Endothelial cell of umbilical vein (primary cell): ENCODE measurements at regions not wholly inside any gene's neighbourhood (a gene's known extent, or its start where the extent isn't known, plus 50 kb on each side); places are given as distances from the start of the nearest gene placed in this dataset.
A peak's percentile ranks its signal among the peaks of the same experiment; 100 is the strongest.

Experiments
- BruUV-seq: library from RNA; stranded (reverse); fragments of 400-500 nt; replicated peaks from 2 replicates; lab custom pipeline; 2021; lab: Mats Ljungman, UMichigan
- CTCF ChIA-PET: fragments of 300-600, 350-600 bp; sonication (Branson Sonifier 250); formaldehyde crosslinking; loops from one replicate; lab custom pipeline; 2021; ENCODE audit warnings: antibody characterized with exemption, inconsistent platforms; lab: Charles Lee
- POLR2A ChIA-PET: fragments of 300-600, 350-600 bp; sonication (Branson Sonifier 250); formaldehyde crosslinking; loops from one replicate; lab custom pipeline; 2021; ENCODE audit warnings: antibody characterized with exemption, inconsistent platforms; lab: Charles Lee
- DNase-seq: peaks from one replicate; pipeline ENCODE4 v3.0.0-alpha.2; 2011; ENCODE audit warnings: low read depth, low spot score
- FAIRE-seq: peaks from 2 replicates; lab custom pipeline; 2011; peaks lifted over from hg19 to GRCh38; lab: Jason Lieb, UNC
- H2AFZ ChIP-seq: 2 replicates; pipeline ENCODE4 v1.6.0; 2012; ENCODE audit warnings: low read depth, low read length, control low read depth, inconsistent platforms
- H3K27ac ChIP-seq: 2 replicates; pipeline ENCODE4 v1.5.1; 2011; ENCODE audit warnings: low read depth, mild to moderate bottlenecking, control low read depth, low read length, moderate library complexity; ENCODE audit not compliant: insufficient read depth
- H3K27me3 ChIP-seq, 2 experiments: 2 replicates each; pipeline versions ENCODE4 v1.6.0 to v1.6.1; 2011; ENCODE audit warnings: low read length in 2 of 2, mixed read lengths in 1 of 2; ENCODE audit not compliant: control insufficient read depth in 2 of 2, insufficient read depth in 2 of 2
- H3K36me3 ChIP-seq, 2 experiments: 2 replicates in 1 of 2; 3 replicates in 1 of 2; pipeline ENCODE4 v1.5.1; 2011; ENCODE audit warnings: low read length in 2 of 2, mild to moderate bottlenecking in 1 of 2, moderate library complexity in 1 of 2; ENCODE audit not compliant: control insufficient read depth in 2 of 2, insufficient read depth in 2 of 2; ENCODE audit errors: extremely low read depth in 1 of 2
- H3K4me1 ChIP-seq: 3 replicates; pipeline ENCODE4 v1.5.1; 2011; ENCODE audit warnings: mild to moderate bottlenecking, low read length; ENCODE audit not compliant: control insufficient read depth, insufficient read depth; ENCODE audit errors: extremely low read depth
- H3K4me2 ChIP-seq: 2 replicates; pipeline ENCODE4 v1.6.1; 2011; ENCODE audit warnings: low read length, control low read depth, mixed read lengths; ENCODE audit not compliant: insufficient read depth
- H3K4me3 ChIP-seq, 3 experiments: fragments of 200-600 bp in 1 of 3; sonication (generic), shearing (Covaris generic) in 1 of 3; replicated peaks in 1 of 3; 2 replicates each; pipeline ENCODE4 v1.5.1; 2011 to 2016; ENCODE audit warnings: control low read depth in 3 of 3, low read length in 3 of 3, mild to moderate bottlenecking in 2 of 3, inconsistent platforms in 1 of 3, low read depth in 1 of 3, moderate library complexity in 1 of 3; ENCODE audit not compliant: insufficient read depth in 1 of 3
- H3K79me2 ChIP-seq: 2 replicates; pipeline ENCODE4 v1.6.0; 2012; ENCODE audit warnings: low read length, inconsistent platforms; ENCODE audit not compliant: control insufficient read depth, insufficient read depth
- H3K9ac ChIP-seq: replicated peaks from 2 replicates; pipeline ENCODE3; 2011; ENCODE audit warnings: low read length, control low read depth; ENCODE audit not compliant: insufficient read depth; ENCODE audit errors: extremely low read depth
- H3K9me1 ChIP-seq: replicated peaks from 3 replicates; pipeline ENCODE4 v1.6.0; 2011; ENCODE audit warnings: mild to moderate bottlenecking, low read length; ENCODE audit not compliant: control insufficient read depth, insufficient read depth; ENCODE audit errors: extremely low read depth
- H3K9me3 ChIP-seq: replicated peaks from 2 replicates; pipeline ENCODE4 v1.5.1; 2012; ENCODE audit warnings: low read length, inconsistent platforms; ENCODE audit not compliant: control insufficient read depth, insufficient read depth
- H4K20me1 ChIP-seq: replicated peaks from 2 replicates; pipeline ENCODE3; 2011; ENCODE audit warnings: mild to moderate bottlenecking, low read length; ENCODE audit not compliant: control insufficient read depth, insufficient read depth; ENCODE audit errors: extremely low read depth
- CTCF ChIP-seq, 2 donors: IDR thresholded peaks; 1 replicate in 1 of 2; 2 replicates in 1 of 2; pipeline ENCODE4 v1.5.1; 2011; ENCODE audit warnings: low read length in 2 of 2, mild to moderate bottlenecking in 2 of 2, moderate library complexity in 2 of 2, control low read depth in 1 of 2, inconsistent platforms in 1 of 2, low read depth in 1 of 2; ENCODE audit not compliant: insufficient read depth in 1 of 2; ENCODE audit errors: extremely low read depth in 1 of 2
- EZH2 ChIP-seq: IDR thresholded peaks from 2 replicates; pipeline ENCODE4 v1.6.1; 2012; ENCODE audit warnings: borderline replicate concordance, low read depth, mild to moderate bottlenecking, moderate library complexity, low read length, inconsistent platforms; ENCODE audit not compliant: severe bottlenecking
- FOS ChIP-seq: IDR thresholded peaks from 2 replicates; pipeline ENCODE4 v1.6.1; 2011; ENCODE audit warnings: mild to moderate bottlenecking, low read length, moderate library complexity, borderline replicate concordance; ENCODE audit not compliant: insufficient read depth
- GATA2 ChIP-seq: IDR thresholded peaks from 2 replicates; pipeline ENCODE4 v1.7.0; 2011; ENCODE audit warnings: low read depth, mild to moderate bottlenecking, moderate library complexity, mixed read lengths, low read length; ENCODE audit not compliant: insufficient read length, insufficient read depth
- JUN ChIP-seq: IDR thresholded peaks from 2 replicates; pipeline ENCODE4 v1.6.1; 2011; ENCODE audit warnings: borderline replicate concordance, low read depth; ENCODE audit not compliant: insufficient read length, insufficient read depth
- MAX ChIP-seq: IDR thresholded peaks from 2 replicates; pipeline ENCODE4 v1.6.1; 2011; ENCODE audit not compliant: insufficient read depth, insufficient read length
- MYC ChIP-seq: IDR thresholded peaks from one replicate; pipeline ENCODE4 v1.6.1; 2011; ENCODE audit warnings: mild to moderate bottlenecking, low read depth, low read length
- POLR2A ChIP-seq: IDR thresholded peaks from 2 replicates; pipeline ENCODE4 v1.6.1; 2012; ENCODE audit warnings: low read depth, mild to moderate bottlenecking, control low read depth, low read length
- POLR2AphosphoS5 ChIP-seq: IDR thresholded peaks from 2 replicates; pipeline ENCODE4 v1.6.1; 2012; ENCODE audit warnings: low read depth, mild to moderate bottlenecking, control low read depth, low read length, moderate library complexity; ENCODE audit not compliant: insufficient read depth
- dilution Hi-C: fragments of 300-500 bp; cut with MboI; formaldehyde crosslinking; loops from one replicate; pipeline ENCODE4 v1.15.0; 2019; ENCODE audit warnings: low sequenced_read_pairs; ENCODE audit not compliant: extremely low pct_ligation_motif_present
- intact Hi-C: fragments of 100-400 bp; cut with micrococcal nuclease; formaldehyde crosslinking; loops from one replicate; pipeline ENCODE4 v1.10.0; 2022

- Histone ChIP-seq H3K9ac (no peak overlapping the region), H3K36me3 (no peaks in the 10 kb centered on the region), H3K4me3 (no peak overlapping the region), H4K20me1 (no peaks in the 10 kb centered on the region), H3K4me2 (peak overlapping the region; percentile 47), H3K79me2 (no peaks in the 10 kb centered on the region), H3K4me1 (peaks cover 24% of the 10 kb centered on the region), H3K27ac (peak overlapping the region; percentile 42), H3K9me3 (no peaks in the 10 kb centered on the region), H3K27me3 (no peaks in the 10 kb centered on the region), H2AFZ (peak overlapping the region; percentile 45), H3K9me1 (no peaks in the 10 kb centered on the region)
- ChIA-PET POLR2A (interaction anchor here (0.6 kb wide), 1 partner anchor 14 kb away, joined by 3 read pairs; no protein-coding TSS in a partner anchor), CTCF (interaction anchor here (1.5 kb wide), 1 partner anchor 9 kb away, joined by 3 read pairs; no protein-coding TSS in a partner anchor)
- DNase-seq (peak; percentile 29), FAIRE-seq (peak; percentile 89)
- BruUV-seq = no TSS peak
- dilution Hi-C loops = no loop called here
- intact Hi-C loops = loop anchor here (1.0 kb wide), 1 partner anchor 320 kb away; no protein-coding TSS in a partner anchor
- TF ChIP-seq EZH2 (no peak), FOS (peak; percentile 65), JUN (peak; percentile 39), POLR2AphosphoS5 (peak; percentile 64)
Observed at GRCh38 chr5:62942384-62942783, 363.8 kb downstream of the LRRC70 start.

- H3K4me2 ChIP-seq = no peak overlapping the region
- no TSS peak for BruUV-seq
Observed at GRCh38 chr5:62938927-62939326, 360.3 kb downstream of the LRRC70 start.

More at GRCh38 chr5:62938927-62939326, 360.3 kb downstream of the LRRC70 start:
- Histone ChIP-seq H3K79me2 (no peaks in the 10 kb centered on the region), H3K4me3 (no peak overlapping the region), H3K9me3 (no peaks in the 10 kb centered on the region), H3K36me3 (no peaks in the 10 kb centered on the region), H3K27me3 (no peaks in the 10 kb centered on the region), H3K9me1 (no peaks in the 10 kb centered on the region), H4K20me1 (no peaks in the 10 kb centered on the region), H3K27ac (no peak overlapping the region), H3K4me1 (peaks cover 24% of the 10 kb centered on the region), H3K9ac (no peak overlapping the region), H2AFZ (no peak overlapping the region)
- POLR2A ChIA-PET = no interaction called here
- FAIRE-seq = no peak
- dilution Hi-C loops (no loop called here), intact Hi-C loops (no loop called here)
- CTCF ChIA-PET = no interaction called here
- TF ChIP-seq JUN (no peak), MYC (no peak), GATA2 (no peak), POLR2AphosphoS5 (no peak), MAX (no peak), CTCF (IDR thresholded peaks at IDR 0.05; ENCODE audit: extremely low read depth in 1 of 2, insufficient read depth in 1 of 2, low read depth in 1 of 2, low read length in 2 of 2) (no peak), POLR2A (no peak), EZH2 (no peak), FOS (no peak)
- DNase-seq = no peak
